SK-N-SH (cell line): ENCODE measurements at regions not wholly inside any gene's neighbourhood (a gene's known extent, or its start where the extent isn't known, plus 50 kb on each side); places are given as distances from the start of the nearest gene placed in this dataset.

Source experiments
- CTCF ChIA-PET: fragments of 300-600, 350-600 bp; formaldehyde crosslinking; extraction: SDS; loops from one replicate; lab custom pipeline; 2021; lab: Yijun Ruan, JAX
- POLR2A ChIA-PET: fragments of 350-600 bp; sonication (Branson Sonifier 250); formaldehyde crosslinking; extraction: SDS; loops from one replicate; lab custom pipeline; 2020; ENCODE audit warnings: antibody characterized with exemption, inconsistent platforms; lab: Yijun Ruan, JAX
- DNase-seq: peaks from one replicate; pipeline ENCODE4 v3.0.0; 2012
- H2AFZ ChIP-seq: fragments of 200-600 bp; sonication (generic); 2 replicates; pipeline ENCODE4 v1.8.1; 2016; ENCODE audit warnings: antibody characterized with exemption, mild to moderate bottlenecking, low read depth
- H3F3A ChIP-seq: fragments of 200-600 bp; sonication (generic); replicated peaks from 2 replicates; pipeline ENCODE3; 2016; ENCODE audit warnings: antibody characterized with exemption, mild to moderate bottlenecking; ENCODE audit not compliant: insufficient read depth
- H3K27ac ChIP-seq, 2 experiments: fragments of 200-500 bp in 1 of 2; fragments of 200-600 bp in 1 of 2; sonication (Bioruptor generic) in 1 of 2; sonication (generic), shearing (Covaris generic) in 1 of 2; 2 replicates each; pipeline versions ENCODE4 v1.5.1 to v1.6.1; 2014 to 2016; ENCODE audit warnings: low read depth in 2 of 2, inconsistent platforms in 1 of 2, low read length in 1 of 2, mild to moderate bottlenecking in 1 of 2, mixed read lengths in 1 of 2
- H3K27me3 ChIP-seq: fragments of 200-600 bp; sonication (generic), shearing (Covaris generic); 2 replicates; pipeline ENCODE4 v1.6.1; 2016; ENCODE audit warnings: mixed run types; ENCODE audit not compliant: insufficient read depth
- H3K36me3 ChIP-seq, 2 experiments: fragments of 200-500 bp in 1 of 2; fragments of 200-600 bp in 1 of 2; sonication (Bioruptor generic) in 1 of 2; sonication (generic) in 1 of 2; replicated peaks in 1 of 2; 2 replicates each; pipeline versions ENCODE3 to v1.5.1; 2014 to 2016; ENCODE audit warnings: low read length in 1 of 2, mild to moderate bottlenecking in 1 of 2; ENCODE audit not compliant: insufficient read depth in 2 of 2, control insufficient read depth in 1 of 2
- H3K4me1 ChIP-seq, 2 experiments: fragments of 200-500 bp in 1 of 2; fragments of 200-600 bp in 1 of 2; sonication (Bioruptor generic) in 1 of 2; sonication (generic), shearing (Covaris generic) in 1 of 2; 2 replicates each; pipeline versions ENCODE4 v1.5.1 to v1.6.1; 2014 to 2016; ENCODE audit warnings: low read depth in 1 of 2, low read length in 1 of 2, mixed run types in 1 of 2; ENCODE audit not compliant: insufficient read depth in 2 of 2, control insufficient read depth in 1 of 2
- H3K4me2 ChIP-seq: fragments of 200-600 bp; sonication (generic), shearing (Covaris generic); 2 replicates; pipeline ENCODE4 v1.6.1; 2017; ENCODE audit warnings: mixed run types
- H3K4me3 ChIP-seq, 2 experiments: fragments of 200-500 bp in 1 of 2; fragments of 200-600 bp in 1 of 2; sonication (Bioruptor generic) in 1 of 2; sonication (generic), shearing (Covaris generic) in 1 of 2; 2 replicates each; pipeline versions ENCODE4 v1.5.1 to v1.8.1; 2014 to 2016; ENCODE audit warnings: low read depth in 2 of 2, inconsistent platforms in 1 of 2, low read length in 1 of 2, mild to moderate bottlenecking in 1 of 2, mixed read lengths in 1 of 2, moderate library complexity in 1 of 2
- H3K79me2 ChIP-seq: fragments of 200-600 bp; sonication (generic); 2 replicates; pipeline ENCODE4 v1.8.1; 2017; ENCODE audit warnings: mild to moderate bottlenecking; ENCODE audit not compliant: insufficient read depth
- H3K9ac ChIP-seq: fragments of 200-600 bp; sonication (generic); 2 replicates; pipeline ENCODE4 v1.6.1; 2017; ENCODE audit warnings: mixed run types
- H3K9me2 ChIP-seq: fragments of 200-600 bp; sonication (generic); 2 replicates; pipeline ENCODE4 v1.6.1; 2017; ENCODE audit warnings: mixed run types
- H3K9me3 ChIP-seq: fragments of 200-600 bp; sonication (generic); 2 replicates; pipeline ENCODE4 v1.6.1; 2017; ENCODE audit warnings: mixed run types, mild to moderate bottlenecking, moderate library complexity
- H4K20me1 ChIP-seq: fragments of 200-600 bp; sonication (generic); 2 replicates; pipeline ENCODE4 v1.6.1; 2017; ENCODE audit warnings: mild to moderate bottlenecking, mixed run types; ENCODE audit not compliant: insufficient read depth
- CHD2 ChIP-seq: fragments of 150-350 bp; IDR thresholded peaks from 2 replicates; pipeline ENCODE4 v1.6.1; 2018; ENCODE audit warnings: low read length; ENCODE audit not compliant: partially characterized antibody
- CTCF ChIP-seq: fragments of 200-600 bp; sonication (generic); IDR thresholded peaks from 2 replicates; pipeline ENCODE4 v1.6.1; 2017; ENCODE audit warnings: antibody characterized with exemption, mild to moderate bottlenecking, moderate library complexity
- EP300 ChIP-seq, 2 experiments: IDR thresholded peaks; 2 replicates each; pipeline versions ENCODE4 v1.4.0 to v1.6.1; 2012; ENCODE audit warnings: borderline replicate concordance in 1 of 2, low read depth in 1 of 2, low read length in 1 of 2
- EZH2phosphoT487 ChIP-seq: fragments of 200-600 bp; sonication (generic); IDR thresholded peaks from 2 replicates; pipeline ENCODE4 v1.6.1; 2017; ENCODE audit warnings: low read depth, mixed run types, mild to moderate bottlenecking, antibody characterized with exemption, moderate library complexity, borderline replicate concordance
- FOSL2 ChIP-seq: IDR thresholded peaks from 2 replicates; pipeline ENCODE4 v1.4.0; 2012; ENCODE audit warnings: low read depth, mild to moderate bottlenecking, moderate library complexity, borderline replicate concordance
- FOXJ3 ChIP-seq: sonication (generic); formaldehyde crosslinking; IDR thresholded peaks from 2 replicates; pipeline ENCODE4 v1.5.1; 2020; ENCODE audit warnings: mild to moderate bottlenecking, missing genetic modification reagents
- FOXM1 ChIP-seq: IDR thresholded peaks from 2 replicates; pipeline ENCODE4 v1.4.0; 2012; ENCODE audit warnings: low read depth, mild to moderate bottlenecking
- GABPA ChIP-seq: IDR thresholded peaks from 2 replicates; pipeline ENCODE4 v1.4.0; 2012; ENCODE audit warnings: low read depth, mild to moderate bottlenecking
- GATA2 ChIP-seq: sonication (generic); formaldehyde crosslinking; IDR thresholded peaks from 2 replicates; pipeline ENCODE4 v1.5.0; 2020; ENCODE audit warnings: mild to moderate bottlenecking, missing genetic modification reagents
- IRF3 ChIP-seq: fragments of 150-350 bp; IDR thresholded peaks from 2 replicates; pipeline ENCODE4 v1.6.1; 2016; ENCODE audit warnings: mild to moderate bottlenecking, low read depth, low read length
- JUND ChIP-seq: IDR thresholded peaks from 2 replicates; pipeline ENCODE4 v1.4.0; 2012
- MAX ChIP-seq: IDR thresholded peaks from 2 replicates; pipeline ENCODE4 v1.4.0; 2012; ENCODE audit warnings: low read depth
- MEF2A ChIP-seq: IDR thresholded peaks from 2 replicates; pipeline ENCODE4 v1.4.0; 2012; ENCODE audit warnings: low read depth, borderline replicate concordance
- MXI1 ChIP-seq: IDR thresholded peaks from 2 replicates; pipeline ENCODE4 v1.6.1; 2012; ENCODE audit warnings: mild to moderate bottlenecking, low read depth, low read length, improper control_type of control experiment
- NRF1 ChIP-seq: IDR thresholded peaks from 2 replicates; pipeline ENCODE4 v1.6.1; 2012; ENCODE audit warnings: low read depth, mild to moderate bottlenecking, low read length
- PBX3 ChIP-seq: IDR thresholded peaks from 2 replicates; pipeline ENCODE4; 2012
- POLR2AphosphoS5 ChIP-seq: IDR thresholded peaks from 2 replicates; pipeline ENCODE4 v1.6.1; 2012; ENCODE audit warnings: low read depth, low read length
- RFX5 ChIP-seq: IDR thresholded peaks from 2 replicates; pipeline ENCODE4 v1.6.1; 2012; ENCODE audit warnings: mild to moderate bottlenecking, improper control_type of control experiment, low read length
- SMC3 ChIP-seq: IDR thresholded peaks from 2 replicates; pipeline ENCODE4 v1.6.1; 2012; ENCODE audit warnings: low read depth, low read length, improper control_type of control experiment
- TAF1 ChIP-seq: IDR thresholded peaks from 2 replicates; pipeline ENCODE4 v1.6.1; 2012; ENCODE audit warnings: low read depth, mild to moderate bottlenecking, low read length, moderate library complexity, borderline replicate concordance
- TCF12 ChIP-seq: IDR thresholded peaks from 2 replicates; pipeline ENCODE4 v1.4.0; 2012
- TEAD4 ChIP-seq: IDR thresholded peaks from 2 replicates; pipeline ENCODE4 v1.4.0; 2012; ENCODE audit warnings: mild to moderate bottlenecking, borderline replicate concordance; ENCODE audit not compliant: insufficient read depth
- USF1 ChIP-seq: IDR thresholded peaks from 2 replicates; pipeline ENCODE4 v1.4.0; 2012; ENCODE audit warnings: low read depth, borderline replicate concordance
- YY1 ChIP-seq: IDR thresholded peaks from 2 replicates; pipeline ENCODE4 v1.4.0; 2012; ENCODE audit warnings: low read depth, mild to moderate bottlenecking
- ZBTB33 ChIP-seq: IDR thresholded peaks from 2 replicates; pipeline ENCODE4 v1.4.0; 2012; ENCODE audit warnings: low read depth, borderline replicate concordance
- WGBS: methylation state at CpG from one replicate; pipeline ENCODE4 v1.1.6; 2017; ENCODE audit warnings: low lambda C conversion rate; 5-methylcytosine and 5-hydroxymethylcytosine counted together

GRCh38 chr7:46909601-46910051 lies 672.3 kb downstream of the TNS3 start (continued):
- TF ChIP-seq GABPA (no peak), GATA2 (CRISPR knock-in tag) (no peak), YY1 (no peak), FOSL2 (peak; percentile 84; the same call in 1 of the 2 replicates), FOXJ3 (CRISPR knock-in tag) (no peak), PBX3 (peak; percentile 76), NRF1 (no peak), ZBTB33 (no peak), EP300 (IDR thresholded peaks at IDR 0.05; ENCODE audit: borderline replicate concordance in 1 of 2, low read depth in 1 of 2, low read length in 1 of 2) (peak in 1 of 2 experiments; percentile 77; a peak in 1 of 4 replicates), RFX5 (no peak), TEAD4 (peak; percentile 48; the same call in 1 of the 2 replicates), CHD2 (no peak), JUND (0 out of 2 replicates have a peak, but pooled peaks have one; percentile 61), TCF12 (peak; percentile 71), FOXM1 (0 out of 2 replicates have a peak, but pooled peaks have one; percentile 45), MAX (peak; percentile 56; the same call in 1 of the 2 replicates)

- H3K4me2 ChIP-seq: peak overlapping the region; percentile 15
- H4K20me1 ChIP-seq: no peaks in the 10 kb centered on the region
- no peaks in the 10 kb centered on the region for H3K27me3 ChIP-seq
- 10% methylated on average over 1 of the region's 1 CpG for WGBS
- H3K79me2 ChIP-seq: no peaks in the 10 kb centered on the region
- no peak for DNase-seq
- peak overlapping the region; percentile 54; the same call in 1 of the 2 replicates for H2AFZ ChIP-seq
- peak overlapping the region in 1 of 2 experiments; percentile 56; a peak in 2 of 4 replicates for H3K27ac ChIP-seq
- ChIA-PET CTCF (no interaction called here), POLR2A (no interaction called here)
- peaks cover 4 to 20% of the 10 kb centered on the region in 2 experiments; a peak in 3 of 4 replicates for H3K4me1 ChIP-seq
- no peak overlapping the region for H3K9ac ChIP-seq
- no peak overlapping the region for H3K4me3 ChIP-seq
- H3K36me3 ChIP-seq: peaks cover 0 to 2% of the 10 kb centered on the region in 2 experiments
- H3F3A ChIP-seq: peaks cover 7% of the 10 kb centered on the region
- no peaks in the 10 kb centered on the region for H3K9me3 ChIP-seq
- no peaks in the 10 kb centered on the region for H3K9me2 ChIP-seq
- TF ChIP-seq EP300 (IDR thresholded peaks at IDR 0.05; ENCODE audit: borderline replicate concordance in 1 of 2, low read depth in 1 of 2, low read length in 1 of 2) (peak in 1 of 2 experiments; percentile 81; a peak in 1 of 4 replicates), TAF1 (no peak), CTCF (no peak), FOSL2 (no peak), USF1 (no peak), RFX5 (no peak), FOXM1 (no peak), CHD2 (no peak), MXI1 (no peak), FOXJ3 (CRISPR knock-in tag) (no peak), SMC3 (no peak), JUND (peak; percentile 7; the same call in 1 of the 2 replicates), POLR2AphosphoS5 (no peak), TCF12 (peak; percentile 65), IRF3 (no peak), EZH2phosphoT487 (no peak), MEF2A (no peak)
Observed at GRCh38 chr7:46908770-46909169, 673.1 kb downstream of the TNS3 start.
